GM23248 (cell line): ENCODE measurements at regions not wholly inside any gene's neighbourhood (a gene's known extent, or its start where the extent isn't known, plus 50 kb on each side); places are given as distances from the start of the nearest gene placed in this dataset.
A peak's percentile ranks its signal among the peaks of the same experiment; 100 is the strongest.

ENCODE experiments used
- DNase-seq: peaks from one replicate; pipeline ENCODE4 v3.0.0-alpha.2; 2015
- H2AFZ ChIP-seq: fragments of 200-600 bp; sonication (generic); 2 replicates; pipeline ENCODE4 v1.6.1; 2016; ENCODE audit warnings: antibody characterized with exemption
- H3F3A ChIP-seq: fragments of 200-600 bp; sonication (generic); 2 replicates; pipeline ENCODE4 v1.6.1; 2016; ENCODE audit warnings: mild to moderate bottlenecking, antibody characterized with exemption, mixed run types; ENCODE audit not compliant: insufficient read depth
- H3K27ac ChIP-seq: fragments of 200-600 bp; sonication (generic); 2 replicates; pipeline ENCODE4 v1.5.1; 2016; ENCODE audit warnings: mild to moderate bottlenecking
- H3K27me3 ChIP-seq: fragments of 200-600 bp; sonication (generic); replicated peaks from 2 replicates; pipeline ENCODE4 v1.6.1; 2016; ENCODE audit warnings: mild to moderate bottlenecking; ENCODE audit not compliant: insufficient read depth
- H3K36me3 ChIP-seq: fragments of 200-600 bp; sonication (generic); 2 replicates; pipeline ENCODE4 v1.6.1; 2016; ENCODE audit warnings: low read depth, mild to moderate bottlenecking
- H3K4me1 ChIP-seq: fragments of 200-600 bp; sonication (generic); 2 replicates; pipeline ENCODE4 v1.6.1; 2016; ENCODE audit warnings: mild to moderate bottlenecking; ENCODE audit not compliant: insufficient read depth
- H3K4me2 ChIP-seq: fragments of 200-600 bp; sonication (generic); one replicate; pipeline ENCODE4 v1.6.1; 2016; ENCODE audit warnings: mild to moderate bottlenecking; ENCODE audit not compliant: unreplicated experiment
- H3K4me3 ChIP-seq: fragments of 200-600 bp; sonication (generic); 2 replicates; pipeline ENCODE4 v1.5.1; 2016; ENCODE audit warnings: mild to moderate bottlenecking
- H3K79me2 ChIP-seq: fragments of 200-600 bp; sonication (generic); 2 replicates; pipeline ENCODE4 v1.6.1; 2016; ENCODE audit warnings: mild to moderate bottlenecking; ENCODE audit not compliant: insufficient read depth
- H3K9ac ChIP-seq: fragments of 200-600 bp; sonication (generic); 2 replicates; pipeline ENCODE4 v1.6.1; 2016; ENCODE audit warnings: mild to moderate bottlenecking
- H3K9me2 ChIP-seq: fragments of 200-600 bp; sonication (generic); 2 replicates; pipeline ENCODE4 v1.6.1; 2016; ENCODE audit warnings: mixed run types, mild to moderate bottlenecking, moderate library complexity; ENCODE audit not compliant: insufficient read depth
- H3K9me3 ChIP-seq: fragments of 200-600 bp; sonication (generic); one replicate; pipeline ENCODE4 v1.6.1; 2017; ENCODE audit warnings: low read depth
- H4K20me1 ChIP-seq: fragments of 200-600 bp; sonication (generic); 2 replicates; pipeline ENCODE4 v1.6.0; 2016; ENCODE audit not compliant: insufficient read depth
- EZH2 ChIP-seq: fragments of 200-600 bp; sonication (generic); IDR thresholded peaks from 2 replicates; pipeline ENCODE4 v1.6.1; 2018; ENCODE audit warnings: antibody characterized with exemption, mild to moderate bottlenecking; ENCODE audit not compliant: insufficient read depth, poor library complexity, severe bottlenecking
- EZH2phosphoT487 ChIP-seq: fragments of 200-600 bp; sonication (generic); IDR thresholded peaks from 2 replicates; pipeline ENCODE4 v1.6.1; 2018; ENCODE audit warnings: antibody characterized with exemption, moderate library complexity, mild to moderate bottlenecking, low read depth; ENCODE audit not compliant: insufficient read depth
- WGBS, 2 experiments: methylation state at CpG; one replicate each; pipeline ENCODE4 v1.1.6; 2015 to 2017; ENCODE audit warnings: low lambda C conversion rate in 2 of 2, low coverage in 1 of 2; ENCODE audit errors: missing lambda C conversion rate in 2 of 2; 5-methylcytosine and 5-hydroxymethylcytosine counted together
- in situ Hi-C: fragments of 300-500 bp; cut with MboI; formaldehyde crosslinking; loops from 2 replicates; pipeline ENCODE4 v1.15.0; 2020

DNA sequence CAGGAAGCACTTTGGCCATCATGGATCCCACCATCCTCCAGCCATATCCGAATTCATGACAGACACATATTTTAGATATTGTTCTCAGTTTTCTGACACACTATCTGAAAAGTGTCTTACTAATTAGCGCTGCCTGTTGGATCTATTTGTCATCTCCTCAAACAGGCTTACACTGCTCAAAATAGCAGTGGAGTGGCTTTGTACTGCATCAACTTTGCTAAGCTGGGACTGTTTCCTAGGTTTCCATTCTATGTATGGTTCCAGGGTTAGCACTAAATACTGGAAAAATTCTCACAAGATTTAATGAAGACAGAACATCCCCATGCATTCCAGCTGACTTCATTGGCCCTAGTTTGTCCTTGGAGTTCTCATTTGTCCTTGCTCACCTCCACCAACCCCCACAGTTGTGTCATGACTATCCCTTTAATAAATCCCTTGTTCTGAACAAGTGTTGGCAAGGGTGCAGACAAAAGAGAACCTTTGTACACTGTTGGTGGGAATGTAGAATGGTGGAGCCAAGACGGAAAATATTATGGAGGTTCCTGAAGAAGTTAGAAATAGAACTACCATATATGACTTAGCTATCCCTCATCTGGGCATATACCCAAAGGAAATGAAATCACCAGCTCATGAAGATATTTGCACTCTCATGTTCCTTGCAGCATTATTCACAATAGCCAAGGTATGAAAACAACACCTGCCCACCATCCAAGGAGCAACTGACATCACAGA is 136.5 kb upstream of the RAI14 start:
- Histone ChIP-seq H3K36me3 (no peaks in the 10 kb centered on the region), H4K20me1 (no peaks in the 10 kb centered on the region), H3K4me2 (peak overlapping the region; percentile 20), H2AFZ (no peak overlapping the region), H3F3A (peaks cover 23% of the 10 kb centered on the region), H3K79me2 (no peaks in the 10 kb centered on the region), H3K9me3 (no peaks in the 10 kb centered on the region), H3K4me1 (peaks cover 29% of the 10 kb centered on the region), H3K27me3 (no peaks in the 10 kb centered on the region), H3K9me2 (no peaks in the 10 kb centered on the region), H3K4me3 (no peak overlapping the region), H3K27ac (peak overlapping the region; percentile 70), H3K9ac (no peak overlapping the region)
- peak; percentile 85 for DNase-seq
- WGBS, 2 experiments: 12 to 20% methylated on average over 3 of the region's 3 CpGs
- in situ Hi-C loops: no loop called here
- TF ChIP-seq EZH2phosphoT487: no peak
- no peak for TF ChIP-seq EZH2

DNA sequence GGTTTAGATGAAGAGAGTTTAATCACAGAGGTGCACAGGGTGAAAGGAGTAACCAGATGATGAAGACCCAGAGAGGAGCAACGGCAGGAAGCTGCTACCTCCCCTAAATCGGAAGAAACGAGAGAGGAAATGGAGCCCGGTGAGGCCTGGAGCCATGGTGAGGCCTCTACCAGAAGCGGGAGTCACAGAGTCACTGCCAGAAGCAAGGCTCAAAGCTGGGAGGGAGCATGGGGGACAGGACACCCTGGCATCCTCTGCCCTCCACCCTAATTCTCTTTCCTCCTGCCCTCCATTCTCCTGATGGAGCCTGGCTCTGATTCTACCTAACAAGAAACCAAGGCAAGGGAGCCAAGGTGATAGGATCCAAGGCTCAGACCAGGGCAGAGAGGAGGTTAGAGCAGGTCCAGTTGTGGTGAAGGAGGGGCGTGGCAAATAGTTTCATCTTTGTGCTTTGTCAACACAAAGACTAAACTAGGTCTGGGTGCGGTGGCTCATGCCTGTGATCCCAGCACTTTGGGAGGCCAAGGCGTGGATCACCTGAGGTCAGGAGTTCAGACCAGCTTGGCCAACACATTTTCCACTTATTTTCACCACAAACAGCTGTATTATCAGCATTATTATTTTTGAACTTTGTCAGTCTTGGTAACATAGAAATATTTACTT is 134.4 kb upstream of the RAI14 start:
- no peak overlapping the region for H3K27ac ChIP-seq
- no peak overlapping the region for H3K4me3 ChIP-seq
- no peaks in the 10 kb centered on the region for H3K9me2 ChIP-seq
- H3K79me2 ChIP-seq: no peaks in the 10 kb centered on the region
- no peaks in the 10 kb centered on the region for H3K36me3 ChIP-seq
- H3F3A ChIP-seq: peaks cover 23% of the 10 kb centered on the region
- no peaks in the 10 kb centered on the region for H3K9me3 ChIP-seq
- no peak for DNase-seq
- H2AFZ ChIP-seq: no peak overlapping the region
- TF ChIP-seq EZH2phosphoT487: no peak
- TF ChIP-seq EZH2: no peak
- H3K9ac ChIP-seq: no peak overlapping the region
- WGBS, 2 experiments: 82 to 91% methylated on average over 8 of the region's 8 CpGs
- H4K20me1 ChIP-seq: no peaks in the 10 kb centered on the region
- H3K4me2 ChIP-seq: no peak overlapping the region
- H3K4me1 ChIP-seq: peaks cover 34% of the 10 kb centered on the region
- no peaks in the 10 kb centered on the region for H3K27me3 ChIP-seq
- in situ Hi-C loops: no loop called here

DNA sequence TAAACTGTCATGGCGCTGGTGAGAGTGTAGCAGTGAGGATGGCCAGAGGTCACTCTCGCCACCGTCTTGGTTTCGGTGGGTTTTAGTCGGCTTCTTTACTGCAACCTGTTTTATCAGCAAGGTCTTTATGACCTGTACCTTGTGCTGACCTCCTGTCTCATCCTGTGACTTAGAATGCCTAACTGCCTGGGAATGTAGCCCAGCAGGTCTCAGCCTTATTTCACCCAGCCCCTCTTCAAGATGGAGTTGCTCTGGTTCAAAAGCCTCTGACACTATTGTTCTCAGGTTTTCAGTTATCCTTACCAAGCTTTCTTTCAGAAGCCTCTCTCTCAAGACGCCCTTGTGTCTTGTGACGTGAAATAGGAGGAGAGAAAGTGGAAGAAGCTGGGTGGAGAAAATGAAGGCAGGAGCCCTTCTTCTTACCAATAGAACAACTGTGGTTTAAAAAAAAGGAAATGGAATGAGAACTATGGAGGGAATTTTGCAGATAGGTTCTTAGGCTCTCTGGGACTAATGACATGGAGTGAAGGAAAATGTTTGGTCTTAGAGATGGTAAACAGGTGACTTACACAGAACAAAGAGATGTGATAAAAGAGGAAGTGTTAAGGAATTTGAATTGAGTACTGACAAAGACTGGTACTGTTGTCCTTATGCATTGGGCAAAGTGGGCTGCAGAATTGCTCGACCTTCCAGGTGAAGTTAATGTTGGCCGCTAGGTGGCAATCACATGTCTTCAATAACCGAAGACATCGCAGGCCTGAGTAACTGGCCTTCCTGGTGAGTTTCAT is 133.3 kb upstream of the RAI14 start:
- Histone ChIP-seq H3K9ac (peak overlapping the region; percentile 47; the same call in 1 of the 2 replicates), H3K4me1 (peaks cover 34% of the 10 kb centered on the region), H3K79me2 (no peaks in the 10 kb centered on the region), H3F3A (peaks cover 23% of the 10 kb centered on the region), H3K4me2 (no peak overlapping the region), H3K9me2 (no peaks in the 10 kb centered on the region), H3K4me3 (no peak overlapping the region), H3K36me3 (no peaks in the 10 kb centered on the region), H3K27me3 (no peaks in the 10 kb centered on the region), H4K20me1 (no peaks in the 10 kb centered on the region), H3K9me3 (no peaks in the 10 kb centered on the region), H2AFZ (peak overlapping the region; percentile 57), H3K27ac (peak overlapping the region; percentile 67)
- in situ Hi-C loops: no loop called here
- TF ChIP-seq EZH2phosphoT487: no peak
- peak; percentile 95 for DNase-seq
- WGBS, 2 experiments: 38 to 39% methylated on average over 11 of the region's 11 CpGs

DNA sequence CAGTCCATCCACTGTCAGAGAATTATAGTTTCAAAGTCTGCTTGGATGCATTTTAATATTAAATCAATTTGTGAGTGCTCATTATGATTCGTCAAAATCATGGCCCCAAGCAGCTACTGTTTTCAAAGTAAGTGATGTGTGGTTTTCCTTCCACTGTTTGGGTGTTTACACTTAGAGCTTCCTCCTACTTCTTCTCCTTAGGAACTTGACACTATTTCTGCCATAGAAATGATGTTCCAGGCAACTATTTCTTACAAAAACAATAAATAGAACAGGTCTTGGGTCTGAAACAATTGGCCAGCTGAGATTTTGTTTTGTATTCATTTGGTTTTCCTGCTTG is 132.8 kb upstream of the RAI14 start:
- H3K27me3 ChIP-seq: no peaks in the 10 kb centered on the region
- no peaks in the 10 kb centered on the region for H3K36me3 ChIP-seq
- no peaks in the 10 kb centered on the region for H3K9me2 ChIP-seq
- peak overlapping the region; percentile 57 for H2AFZ ChIP-seq
- WGBS, 2 experiments: 0% methylated on average over 1 of the region's 1 CpG
- H3K79me2 ChIP-seq: no peaks in the 10 kb centered on the region
- no peak for TF ChIP-seq EZH2
- no peaks in the 10 kb centered on the region for H4K20me1 ChIP-seq
- H3K9ac ChIP-seq: peak overlapping the region; percentile 47
- in situ Hi-C loops: no loop called here
- H3K4me3 ChIP-seq: no peak overlapping the region
- H3K4me1 ChIP-seq: peaks cover 34% of the 10 kb centered on the region
- H3K27ac ChIP-seq: peak overlapping the region; percentile 67
- peak overlapping the region; percentile 42 for H3K4me2 ChIP-seq
- DNase-seq: no peak
- peaks cover 23% of the 10 kb centered on the region for H3F3A ChIP-seq
- H3K9me3 ChIP-seq: no peaks in the 10 kb centered on the region
